PC-3 (cell line): ENCODE measurements at regions not wholly inside any gene's neighbourhood (a gene's known extent, or its start where the extent isn't known, plus 50 kb on each side); places are given as distances from the start of the nearest gene placed in this dataset.

ENCODE experiments used
- ATAC-seq: fragments of 200-7000 bp; cut with Tn5 transposase; 2 replicates; pipeline ENCODE4 v1.9.1; 2020; ENCODE audit warnings: mild to moderate bottlenecking, moderate library complexity
- BruUV-seq: library from RNA; stranded (reverse); fragments of 400-500 nt; replicated peaks from 2 replicates; lab custom pipeline; 2021; lab: Mats Ljungman, UMichigan
- CTCF ChIA-PET: fragments of 300-600 bp; sonication (Branson Sonifier 250); formaldehyde crosslinking; loops from one replicate; lab custom pipeline; 2022; ENCODE audit warnings: antibody characterized with exemption; lab: Charles Lee
- POLR2A ChIA-PET: fragments of 300-600 bp; sonication (Branson Sonifier 250); formaldehyde crosslinking; loops from one replicate; lab custom pipeline; 2022; ENCODE audit warnings: antibody characterized with exemption; ENCODE audit not compliant: unreplicated experiment; lab: Charles Lee
- DNase-seq: peaks from one replicate; pipeline ENCODE4 v3.0.0-alpha.2; 2015
- H2AFZ ChIP-seq: fragments of 300-600 bp; sonication (generic); 2 replicates; pipeline ENCODE4 v1.6.0; 2016; ENCODE audit warnings: antibody characterized with exemption, low read length
- H3F3A ChIP-seq: fragments of 300-600 bp; sonication (generic); one replicate; pipeline ENCODE4 v1.6.0; 2017; ENCODE audit warnings: antibody characterized with exemption, low read length, control low read depth, mild to moderate bottlenecking; ENCODE audit not compliant: unreplicated experiment
- H3K27ac ChIP-seq: fragments of 300-600 bp; sonication (generic); 2 replicates; pipeline ENCODE4 v1.5.1; 2016; ENCODE audit warnings: mild to moderate bottlenecking, low read length
- H3K27me3 ChIP-seq: fragments of 300-600 bp; sonication (generic); 2 replicates; pipeline ENCODE4 v1.6.1; 2016; ENCODE audit warnings: low read length, mixed read lengths
- H3K36me3 ChIP-seq: fragments of 300-600 bp; sonication (generic); 2 replicates; pipeline ENCODE4 v1.6.1; 2016; ENCODE audit warnings: low read depth, mixed run types, low read length, mixed read lengths
- H3K4me1 ChIP-seq: fragments of 300-600 bp; sonication (generic); 2 replicates; pipeline ENCODE4 v1.5.1; 2016; ENCODE audit warnings: low read length; ENCODE audit not compliant: insufficient read depth
- H3K4me2 ChIP-seq: fragments of 300-600 bp; sonication (generic); 2 replicates; pipeline ENCODE4 v1.6.0; 2016; ENCODE audit warnings: low read length
- H3K4me3 ChIP-seq: fragments of 300-600 bp; sonication (generic); 2 replicates; pipeline ENCODE4 v1.5.1; 2016; ENCODE audit warnings: mild to moderate bottlenecking, low read length, mixed read lengths
- H3K79me2 ChIP-seq: fragments of 300-600 bp; sonication (generic); 2 replicates; pipeline ENCODE4 v1.6.1; 2017; ENCODE audit warnings: low read length, mixed read lengths
- H3K9ac ChIP-seq: fragments of 300-600 bp; sonication (generic); 2 replicates; pipeline ENCODE4 v1.6.0; 2016; ENCODE audit warnings: mild to moderate bottlenecking, low read length
- H3K9me2 ChIP-seq: fragments of 300-600 bp; sonication (generic); replicated peaks from 2 replicates; pipeline ENCODE4 v1.6.1; 2016; ENCODE audit warnings: mixed run types, low read length, mixed read lengths
- H3K9me3 ChIP-seq: fragments of 300-600 bp; sonication (generic); 2 replicates; pipeline ENCODE4 v1.6.1; 2016; ENCODE audit warnings: low read length, mixed read lengths
- H4K20me1 ChIP-seq: fragments of 300-600 bp; sonication (generic); 2 replicates; pipeline ENCODE4 v1.6.1; 2016; ENCODE audit warnings: low read length, mixed read lengths
- CTCF ChIP-seq: fragments of 300-600 bp; sonication (generic); conservative IDR thresholded peaks from 2 replicates; pipeline ENCODE4 v1.5.1; 2017; ENCODE audit warnings: antibody characterized with exemption, low read depth, mild to moderate bottlenecking, low read length
- EZH2 ChIP-seq: fragments of 300-600 bp; sonication (generic); IDR thresholded peaks from one replicate; pipeline ENCODE4 v1.6.1; 2017; ENCODE audit warnings: antibody characterized with exemption, mild to moderate bottlenecking, low read length; ENCODE audit not compliant: unreplicated experiment
- EZH2phosphoT487 ChIP-seq: fragments of 300-600 bp; sonication (generic); IDR thresholded peaks from 2 replicates; pipeline ENCODE4 v1.6.1; 2018; ENCODE audit warnings: mild to moderate bottlenecking, antibody characterized with exemption, low read length, borderline replicate concordance
- intact Hi-C: fragments of 100-400 bp; cut with micrococcal nuclease; formaldehyde crosslinking; loops from 2 replicates; pipeline ENCODE4 v1.9.0; 2023

- TF ChIP-seq CTCF: no peak
- TF ChIP-seq EZH2: no peak
- TF ChIP-seq EZH2phosphoT487: no peak
- ChIA-PET POLR2A (no interaction called here), CTCF (no interaction called here)
- Histone ChIP-seq H3K27me3 (no peaks in the 10 kb centered on the region), H3K4me2 (no peak overlapping the region), H4K20me1 (no peaks in the 10 kb centered on the region), H3K9ac (no peak overlapping the region), H3K27ac (no peak overlapping the region), H3K4me1 (0 out of 2 replicates have a peak, but pooled peaks cover under 1% of the 10 kb centered on the region), H3F3A (no peaks in the 10 kb centered on the region), H3K4me3 (no peak overlapping the region), H3K9me3 (no peaks in the 10 kb centered on the region), H3K79me2 (no peaks in the 10 kb centered on the region), H3K36me3 (no peaks in the 10 kb centered on the region), H3K9me2 (no peaks in the 10 kb centered on the region), H2AFZ (no peak overlapping the region)
- DNase-seq (no peak), ATAC-seq (no peak)
- intact Hi-C loops: no loop called here
- BruUV-seq: no TSS peak
These were observed 392.6 kb downstream of the DSEL start for GRCh38 chr18:67123901-67124300.

GRCh38 chr18:67117804-67118203 is 398.7 kb downstream of the DSEL start:
- BruUV-seq: no TSS peak
- Histone ChIP-seq H2AFZ (no peak overlapping the region), H3K36me3 (no peaks in the 10 kb centered on the region), H3K4me2 (no peak overlapping the region), H3K9me3 (no peaks in the 10 kb centered on the region), H3K9ac (no peak overlapping the region), H3K27ac (no peak overlapping the region), H3K27me3 (no peaks in the 10 kb centered on the region), H3K79me2 (no peaks in the 10 kb centered on the region), H3K4me1 (no peaks in the 10 kb centered on the region), H3K4me3 (no peak overlapping the region), H3K9me2 (no peaks in the 10 kb centered on the region), H3F3A (no peaks in the 10 kb centered on the region), H4K20me1 (no peaks in the 10 kb centered on the region)
- TF ChIP-seq EZH2 (no peak), EZH2phosphoT487 (no peak), CTCF (no peak)
- CTCF ChIA-PET: no interaction called here
- DNase-seq: no peak
- POLR2A ChIA-PET: no interaction called here
- ATAC-seq: no peak
- intact Hi-C loops: no loop called here

- Histone ChIP-seq H3K27me3 (no peaks in the 10 kb centered on the region), H3K36me3 (no peaks in the 10 kb centered on the region), H3K9me3 (no peaks in the 10 kb centered on the region), H3K9ac (no peak overlapping the region), H3K4me1 (no peaks in the 10 kb centered on the region), H4K20me1 (no peaks in the 10 kb centered on the region), H3K4me3 (no peak overlapping the region), H3K27ac (no peak overlapping the region), H3K9me2 (no peaks in the 10 kb centered on the region), H3K79me2 (no peaks in the 10 kb centered on the region), H3F3A (no peaks in the 10 kb centered on the region), H2AFZ (no peak overlapping the region), H3K4me2 (no peak overlapping the region)
- ChIA-PET POLR2A (no interaction called here), CTCF (no interaction called here)
- TF ChIP-seq CTCF: no peak
- no peak for TF ChIP-seq EZH2
- no peak for TF ChIP-seq EZH2phosphoT487
- intact Hi-C loops: no loop called here
- ATAC-seq (no peak), DNase-seq (no peak)
- BruUV-seq: no TSS peak
These were observed 407.0 kb downstream of the DSEL start for GRCh38 chr18:67109535-67109934.
